Gastroesophageal sphincter (tissue), 4 donors: ENCODE measurements at regions not wholly inside any gene's neighbourhood (a gene's known extent, or its start where the extent isn't known, plus 50 kb on each side); places are given as distances from the start of the nearest gene placed in this dataset.
"Not testable (repeated sequence)": the region's sequence is repeated elsewhere in the genome, so short reads cannot be mapped to it uniquely, and the experiment has no call there.

Source experiments
- ATAC-seq: fragments of 150-250 bp; one replicate; pipeline ENCODE4 v1.9.1; 2016; ENCODE audit warnings: mild to moderate bottlenecking, moderate library complexity
- H3K27ac ChIP-seq, 4 donors: fragments of 200-600 bp; sonication (generic) in 3 of 4; 1 replicate in 3 of 4; 2 replicates in 1 of 4; pipeline ENCODE4 v1.5.1; 2016 to 2019
- H3K27me3 ChIP-seq: fragments of 200-600 bp; sonication (generic); one replicate; pipeline ENCODE4 v1.5.1; 2019
- H3K36me3 ChIP-seq, 2 donors: fragments of 200-600 bp; sonication (generic); one replicate each; pipeline ENCODE4 v1.5.1; 2019; ENCODE audit warnings: control low read depth in 1 of 2
- H3K4me1 ChIP-seq, 3 donors: fragments of 200-600 bp; sonication (generic); 1 replicate in 2 of 3; 2 replicates in 1 of 3; pipeline ENCODE4 v1.5.1; 2016 to 2019; ENCODE audit warnings: control low read depth in 2 of 3
- H3K4me3 ChIP-seq, 2 donors: fragments of 200-600 bp; sonication (generic); one replicate each; pipeline ENCODE4 v1.5.1; 2019; ENCODE audit warnings: mild to moderate bottlenecking in 1 of 2, moderate library complexity in 1 of 2
- H3K9me3 ChIP-seq, 3 donors: fragments of 200-600 bp; sonication (generic); one replicate each; pipeline ENCODE4 v1.5.1; 2017 to 2019; ENCODE audit warnings: control low read depth in 2 of 3
- EP300 ChIP-seq: sonication (generic); formaldehyde crosslinking; IDR thresholded peaks from one replicate; pipeline ENCODE4 v1.6.1; 2017; ENCODE audit warnings: antibody characterized with exemption, mild to moderate bottlenecking
- POLR2A ChIP-seq, 2 donors: fragments of 450-650 bp; IDR thresholded peaks; one replicate each; pipeline ENCODE4 v1.6.1; 2017; ENCODE audit warnings: antibody characterized with exemption in 2 of 2, mild to moderate bottlenecking in 2 of 2, moderate library complexity in 1 of 2
- POLR2AphosphoS5 ChIP-seq: sonication (generic); formaldehyde crosslinking; IDR thresholded peaks from one replicate; pipeline ENCODE4 v1.6.1; 2017; ENCODE audit warnings: antibody characterized with exemption
- WGBS, 2 donors: methylation state at CpG; one replicate each; pipeline ENCODE4 v1.1.5; 2018; ENCODE audit warnings: low coverage in 1 of 2; 5-methylcytosine and 5-hydroxymethylcytosine counted together
- TF ChIP-seq, protein P1 (sequence below), 4 experiments: fragments of 200-600 bp in 2 of 4; fragments of 450-650 bp in 2 of 4; sonication (generic) in 1 of 4; IDR thresholded peaks; one replicate each; pipeline ENCODE4 v1.5.1; 2017 to 2019; ENCODE audit warnings: antibody characterized with exemption in 4 of 4, mild to moderate bottlenecking in 2 of 4, moderate library complexity in 2 of 4

GRCh38 chr12:19915392-19916195 lies 452.7 kb upstream of the PDE3A start:
- 70% methylated on average over 3 of the region's 3 CpGs for WGBS, 2 donors
- H3K27me3 ChIP-seq, result no peaks in the 10 kb centered on the region
- peaks cover 0 to 25% (median 0%) of the 10 kb centered on the region in 3 donors for H3K4me1 ChIP-seq
- H3K36me3 ChIP-seq, result no peaks in the 10 kb centered on the region
- ATAC-seq, result no peak
- TF ChIP-seq, protein P1, sequence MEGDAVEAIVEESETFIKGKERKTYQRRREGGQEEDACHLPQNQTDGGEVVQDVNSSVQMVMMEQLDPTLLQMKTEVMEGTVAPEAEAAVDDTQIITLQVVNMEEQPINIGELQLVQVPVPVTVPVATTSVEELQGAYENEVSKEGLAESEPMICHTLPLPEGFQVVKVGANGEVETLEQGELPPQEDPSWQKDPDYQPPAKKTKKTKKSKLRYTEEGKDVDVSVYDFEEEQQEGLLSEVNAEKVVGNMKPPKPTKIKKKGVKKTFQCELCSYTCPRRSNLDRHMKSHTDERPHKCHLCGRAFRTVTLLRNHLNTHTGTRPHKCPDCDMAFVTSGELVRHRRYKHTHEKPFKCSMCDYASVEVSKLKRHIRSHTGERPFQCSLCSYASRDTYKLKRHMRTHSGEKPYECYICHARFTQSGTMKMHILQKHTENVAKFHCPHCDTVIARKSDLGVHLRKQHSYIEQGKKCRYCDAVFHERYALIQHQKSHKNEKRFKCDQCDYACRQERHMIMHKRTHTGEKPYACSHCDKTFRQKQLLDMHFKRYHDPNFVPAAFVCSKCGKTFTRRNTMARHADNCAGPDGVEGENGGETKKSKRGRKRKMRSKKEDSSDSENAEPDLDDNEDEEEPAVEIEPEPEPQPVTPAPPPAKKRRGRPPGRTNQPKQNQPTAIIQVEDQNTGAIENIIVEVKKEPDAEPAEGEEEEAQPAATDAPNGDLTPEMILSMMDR (IDR thresholded peaks at IDR 0.05), result peak; percentile 46 to 69 (median 62)
- TF ChIP-seq POLR2AphosphoS5 (no peak), EP300 (no peak), POLR2A (IDR thresholded peaks at IDR 0.05) (no peak)
- H3K27ac ChIP-seq, result no peak overlapping the region
- H3K9me3 ChIP-seq, result no peaks in the 10 kb centered on the region
- H3K4me3 ChIP-seq, result no peak overlapping the region

DNA sequence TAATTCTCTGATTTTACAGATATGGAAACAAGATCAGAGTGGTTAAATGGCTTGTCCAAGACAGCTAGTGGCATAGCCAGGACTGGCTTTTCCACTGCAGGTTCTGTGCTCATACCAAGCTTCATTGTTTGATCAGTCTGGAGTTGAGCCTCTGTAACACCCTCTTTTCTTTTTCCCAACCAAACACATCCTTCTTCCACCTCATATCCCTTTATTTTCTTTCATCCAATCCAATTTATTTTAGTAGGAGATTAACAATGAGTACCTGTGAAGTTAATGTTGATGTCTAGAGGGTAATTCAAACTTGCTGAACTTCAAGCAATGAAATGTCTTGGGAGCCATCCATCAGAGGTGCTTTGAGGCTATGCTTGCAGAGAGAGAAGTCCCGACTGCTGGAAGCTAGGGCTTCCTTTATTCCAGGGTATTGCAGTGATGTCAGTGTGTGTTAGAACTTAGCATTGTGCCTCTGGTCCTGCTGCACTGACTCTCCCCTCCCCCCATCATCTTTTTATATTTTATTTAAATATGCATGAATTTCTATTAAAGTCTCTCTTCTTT lies 452.1 kb upstream of the PDE3A start:
- no peaks in the 10 kb centered on the region for H3K27me3 ChIP-seq
- ATAC-seq, result no peak
- 0 to 56% methylated on average over 1 of the region's 1 CpG for WGBS, 2 donors
- TF ChIP-seq POLR2A (IDR thresholded peaks at IDR 0.05) (no peak), POLR2AphosphoS5 (no peak), EP300 (no peak)
- TF ChIP-seq, protein P1 (IDR thresholded peaks at IDR 0.05), result no peak
- no peak overlapping the region for H3K27ac ChIP-seq
- H3K9me3 ChIP-seq, result no peaks in the 10 kb centered on the region
- H3K36me3 ChIP-seq, result no peaks in the 10 kb centered on the region
- H3K4me1 ChIP-seq, result peaks cover 0 to 25% (median 0%) of the 10 kb centered on the region in 3 donors
- no peak overlapping the region for H3K4me3 ChIP-seq

DNA sequence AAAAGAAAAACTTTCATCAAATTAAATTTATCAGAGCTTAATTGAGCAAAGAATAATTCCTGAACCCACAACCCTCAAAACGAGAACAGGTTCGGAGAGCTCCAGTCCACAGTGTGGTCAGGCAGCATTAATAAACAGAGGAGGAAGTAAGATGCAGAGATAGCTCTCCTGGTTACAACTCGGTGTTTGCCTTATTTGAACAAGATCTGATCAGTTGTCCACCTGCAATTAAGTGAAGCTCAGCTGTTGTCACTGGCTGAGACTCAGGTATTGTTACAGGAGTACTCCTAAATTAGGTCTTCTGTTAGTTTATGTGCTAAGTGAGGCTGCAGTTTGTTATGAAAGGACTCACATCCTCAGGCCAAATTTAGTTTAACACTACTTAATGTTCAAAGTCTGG lies 451.4 kb upstream of the PDE3A start:
- peaks cover 0 to 25% (median 0%) of the 10 kb centered on the region in 3 donors for H3K4me1 ChIP-seq
- no peaks in the 10 kb centered on the region for H3K36me3 ChIP-seq
- no peak for ATAC-seq
- 61 to 78% methylated on average over 3 of the region's 3 CpGs for WGBS, 2 donors
- no peak overlapping the region for H3K27ac ChIP-seq
- TF ChIP-seq POLR2A (IDR thresholded peaks at IDR 0.05), result no peak
- TF ChIP-seq, protein P1 (IDR thresholded peaks at IDR 0.05), result no peak
- no peak for TF ChIP-seq POLR2AphosphoS5
- H3K27me3 ChIP-seq, result no peaks in the 10 kb centered on the region
- H3K9me3 ChIP-seq, result no peaks in the 10 kb centered on the region
- no peak overlapping the region for H3K4me3 ChIP-seq

- H3K36me3 ChIP-seq, H3K27me3 ChIP-seq, H3K4me3 ChIP-seq, ATAC-seq, H3K9me3 ChIP-seq, H3K27ac ChIP-seq: not testable (repeated sequence)
- WGBS, 2 donors, result 89 to 93% methylated on average over 1 to 2 of the region's 2 CpGs
- peaks cover 0 to 14% (median 0%) of the 10 kb centered on the region in 3 donors for H3K4me1 ChIP-seq
Observed at GRCh38 chr12:19921716-19922115, 446.6 kb upstream of the PDE3A start.

DNA sequence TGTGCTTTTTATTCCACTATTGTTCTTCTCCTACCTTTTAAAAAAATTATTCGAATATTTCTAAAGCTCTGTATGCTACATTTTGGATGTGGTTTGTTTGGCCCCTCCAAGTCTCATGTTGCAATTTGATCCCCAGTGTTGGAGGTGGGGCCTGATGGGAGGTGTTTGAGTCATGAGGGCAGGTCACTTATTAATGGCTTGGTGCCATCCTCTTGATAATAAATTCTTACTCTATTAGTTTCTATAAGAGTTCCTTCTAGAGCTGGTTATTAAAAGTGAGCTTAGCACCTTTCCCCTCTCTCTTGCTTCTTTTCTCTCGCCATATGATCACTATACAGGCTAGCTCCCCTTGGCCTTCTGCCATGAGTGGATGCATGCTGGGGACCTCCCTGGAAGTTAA lies 445.6 kb upstream of the PDE3A start:
- ATAC-seq, result no peak
- Histone ChIP-seq H3K9me3 (no peaks in the 10 kb centered on the region), H3K27ac (no peak overlapping the region), H3K27me3 (no peaks in the 10 kb centered on the region), H3K4me1 (peaks cover 0 to 7% (median 0%) of the 10 kb centered on the region in 3 donors), H3K4me3 (no peak overlapping the region), H3K36me3 (no peaks in the 10 kb centered on the region)
- TF ChIP-seq EP300 (no peak), POLR2A (IDR thresholded peaks at IDR 0.05) (no peak), POLR2AphosphoS5 (no peak)
- TF ChIP-seq, protein P1 (IDR thresholded peaks at IDR 0.05), result no peak
- 92 to 100% methylated on average over 2 of the region's 2 CpGs for WGBS, 2 donors
